Hematopoietic multipotent progenitor cell treated with erythropoietin and hydrocortisone succinate and interleukin-3 and kit ligand, for 4 days (in vitro differentiated cells): ENCODE measurements at regions not wholly inside any gene's neighbourhood (a gene's known extent, or its start where the extent isn't known, plus 50 kb on each side); places are given as distances from the start of the nearest gene placed in this dataset.
"Not testable (repeated sequence)": the region's sequence is repeated elsewhere in the genome, so short reads cannot be mapped to it uniquely, and the experiment has no call there.

Experiments used
- DNase-seq: peaks from one replicate; pipeline ENCODE4 v3.0.0-alpha.2; 2015

GRCh38 chr4:81806485-81806884, 334.8 kb upstream of the RASGEF1B start:
- DNase-seq: peak; percentile 86

- no peak for DNase-seq
These were observed 333.1 kb upstream of the RASGEF1B start for GRCh38 chr4:81804849-81805248.

GRCh38 chr4:81802285-81802846, 330.7 kb upstream of the RASGEF1B start:
- DNase-seq: no peak

GRCh38 chr4:81799371-81799770, 327.7 kb upstream of the RASGEF1B start:
- DNase-seq: no peak

- no peak for DNase-seq
These were observed 325.3 kb upstream of the RASGEF1B start for GRCh38 chr4:81796790-81797528.

GRCh38 chr4:81792521-81792920, 320.8 kb upstream of the RASGEF1B start:
- peak; percentile 44 for DNase-seq

GRCh38 chr4:81790477-81790876, 318.8 kb upstream of the RASGEF1B start:
- DNase-seq: peak; percentile 87

GRCh38 chr4:81789741-81790399, 318.2 kb upstream of the RASGEF1B start:
- DNase-seq: no peak

GRCh38 chr4:81789158-81789557, 317.5 kb upstream of the RASGEF1B start:
- DNase-seq: no peak

GRCh38 chr4:81786766-81787165, 315.1 kb upstream of the RASGEF1B start:
- no peak for DNase-seq

GRCh38 chr4:81786063-81786763, 314.5 kb upstream of the RASGEF1B start:
- peak; percentile 74 for DNase-seq

GRCh38 chr4:81785338-81785737, 313.6 kb upstream of the RASGEF1B start:
- DNase-seq: no peak

GRCh38 chr4:81783558-81783957, 311.9 kb upstream of the RASGEF1B start:
- no peak for DNase-seq

GRCh38 chr4:81781799-81782198, 310.1 kb upstream of the RASGEF1B start:
- no peak for DNase-seq

GRCh38 chr4:81777718-81778117, 306.0 kb upstream of the RASGEF1B start:
- DNase-seq: not testable (repeated sequence)

- DNase-seq: no peak
These were observed 305.1 kb upstream of the RASGEF1B start for GRCh38 chr4:81776794-81777193.

- DNase-seq: no peak
These were observed 301.9 kb upstream of the RASGEF1B start for GRCh38 chr4:81773557-81773956.

GRCh38 chr4:81771721-81772120, 300.0 kb upstream of the RASGEF1B start:
- DNase-seq: no peak

GRCh38 chr4:81769244-81769643, 297.5 kb upstream of the RASGEF1B start:
- no peak for DNase-seq

- DNase-seq: peak; percentile 88
These were observed 287.0 kb upstream of the RASGEF1B start for GRCh38 chr4:81758574-81759264.

- peak; percentile 58 for DNase-seq
These were observed 286.0 kb upstream of the RASGEF1B start for GRCh38 chr4:81757691-81758090.

GRCh38 chr4:81756973-81757372, 285.3 kb upstream of the RASGEF1B start:
- peak; percentile 66 for DNase-seq

GRCh38 chr4:81756042-81756441, 284.3 kb upstream of the RASGEF1B start:
- DNase-seq: no peak
